ENCODE measurements at regions not wholly inside any gene's neighbourhood (a gene's known extent, or its start where the extent isn't known, plus 50 kb on each side); places are given as distances from the start of the nearest gene placed in this dataset.

GRCh38 chr2:15804691-15805090, 135.7 kb upstream of the MYCN start:
- 53% methylated on average over 2 of the region's 2 CpGs for WGBS (ENCODE audit: missing lambda C conversion rate)

GRCh38 chr2:15805206-15805605, 135.1 kb upstream of the MYCN start:
- FAIRE-seq (no peak), DNase-seq (ENCODE audit: low read depth in 1 of 2, low spot score in 1 of 2) (no peak), ATAC-seq (no peak)
- Histone ChIP-seq H3K9me3 (no peaks in the 10 kb centered on the region), H3K27ac (no peak overlapping the region), H3K4me1 (no peaks in the 10 kb centered on the region), H3K4me3 (no peak overlapping the region), H3K4me2 (no peak overlapping the region)
- no peak for TF ChIP-seq NFE2L2 (conservative IDR thresholded peaks at IDR 0.05; ENCODE audit: low read length)
- TF ChIP-seq NPAS2 (CRISPR knock-in tag; IDR thresholded peaks at IDR 0.05; ENCODE audit: borderline replicate concordance) = no peak
- no peak for TF ChIP-seq HEYL (CRISPR knock-in tag; IDR thresholded peaks at IDR 0.05)
- TF ChIP-seq ESRRA (IDR thresholded peaks at IDR 0.05; ENCODE audit: borderline replicate concordance, low read length) = no peak
- no peak for TF ChIP-seq POLR2AphosphoS2 (conservative IDR thresholded peaks at IDR 0.05; ENCODE audit: low read length)
- TF ChIP-seq ZNF302 (CRISPR knock-in tag; IDR thresholded peaks at IDR 0.05) = no peak
- TF ChIP-seq PBX3 (IDR thresholded peaks at IDR 0.05) = no peak
- no peak for TF ChIP-seq CHD4 (IDR thresholded peaks at IDR 0.05; ENCODE audit: borderline replicate concordance)
- TF ChIP-seq RNF2 (IDR thresholded peaks at IDR 0.05; ENCODE audit: borderline replicate concordance, low read depth) = no peak
- CTCF ChIA-PET = interaction anchor here (1.2 kb wide), 1 partner anchor 135 kb away, joined by 3 read pairs; no protein-coding TSS in a partner anchor
- POLR2A ChIA-PET = no interaction called here
- 20% methylated on average over 2 of the region's 2 CpGs for WGBS (ENCODE audit: missing lambda C conversion rate)

More at GRCh38 chr2:15804691-15805090, 135.7 kb upstream of the MYCN start:
- Histone ChIP-seq H3K9me3 (no peaks in the 10 kb centered on the region), H3K4me3 (no peak overlapping the region), H3K4me2 (no peak overlapping the region), H3K4me1 (no peaks in the 10 kb centered on the region), H3K27ac (no peak overlapping the region)
- ATAC-seq = no peak
- no peak for FAIRE-seq
- CTCF ChIA-PET = interaction anchor here (1.2 kb wide), 1 partner anchor 135 kb away, joined by 3 read pairs; no protein-coding TSS in a partner anchor
- TF ChIP-seq USF2 (IDR thresholded peaks at IDR 0.05) (no peak), BCL3 (IDR thresholded peaks at IDR 0.05) (no peak), NFE2L2 (conservative IDR thresholded peaks at IDR 0.05; ENCODE audit: low read length) (no peak), MAX (IDR thresholded peaks at IDR 0.05) (no peak), FOSL2 (IDR thresholded peaks at IDR 0.05) (no peak), FOSL2 (CRISPR knock-in tag; IDR thresholded peaks at IDR 0.05) (no peak), HEYL (CRISPR knock-in tag; IDR thresholded peaks at IDR 0.05) (no peak), EHF (CRISPR knock-in tag; IDR thresholded peaks at IDR 0.05) (no peak), POLR2A (IDR thresholded peaks at IDR 0.05; ENCODE audit: low read length) (no peak), PBX3 (IDR thresholded peaks at IDR 0.05) (no peak)
- POLR2A ChIA-PET = no interaction called here
- DNase-seq (ENCODE audit: low read depth in 1 of 2, low spot score in 1 of 2) = no peak

- FAIRE-seq (no peak), ATAC-seq (no peak), DNase-seq (ENCODE audit: low read depth in 1 of 2, low spot score in 1 of 2) (no peak)
- WGBS (ENCODE audit: missing lambda C conversion rate) = 6% methylated on average over 4 of the region's 4 CpGs
- Histone ChIP-seq H3K4me1 (no peaks in the 10 kb centered on the region), H3K4me3 (no peak overlapping the region), H3K27ac (no peak overlapping the region), H3K4me2 (no peak overlapping the region), H3K9me3 (no peaks in the 10 kb centered on the region)
- TF ChIP-seq PHF8 (IDR thresholded peaks at IDR 0.05; ENCODE audit: borderline replicate concordance, low read depth) = no peak
- TF ChIP-seq HEYL (CRISPR knock-in tag; IDR thresholded peaks at IDR 0.05) = no peak
- no peak for TF ChIP-seq BCL3 (IDR thresholded peaks at IDR 0.05)
- TF ChIP-seq HOXA7 (CRISPR knock-in tag; IDR thresholded peaks at IDR 0.05) = no peak
- no peak for TF ChIP-seq POLR2AphosphoS2 (conservative IDR thresholded peaks at IDR 0.05; ENCODE audit: low read length)
- TF ChIP-seq SMC3 (IDR thresholded peaks at IDR 0.05) = no peak
- TF ChIP-seq CHD2 (IDR thresholded peaks at IDR 0.05; ENCODE audit: low read length, partially characterized antibody) = no peak
- TF ChIP-seq MYC (IDR thresholded peaks at IDR 0.05; ENCODE audit: borderline replicate concordance, low read length) = no peak
- TF ChIP-seq ELK1 (IDR thresholded peaks at IDR 0.05; ENCODE audit: low read depth, low read length) = no peak
- TF ChIP-seq CHD4 (IDR thresholded peaks at IDR 0.05; ENCODE audit: borderline replicate concordance) = no peak
- no peak for TF ChIP-seq CBX2 (IDR thresholded peaks at IDR 0.05; ENCODE audit: borderline replicate concordance, low read depth)
- TF ChIP-seq CEBPB (IDR thresholded peaks at IDR 0.05) = no peak
- POLR2A ChIA-PET = no interaction called here
- CTCF ChIA-PET = interaction anchor here (1.2 kb wide), 1 partner anchor 134 kb away, joined by 3 read pairs; no protein-coding TSS in a partner anchor
These were observed 134.6 kb upstream of the MYCN start for GRCh38 chr2:15805772-15806171.

Measured in A549 (cell line).